ENCODE measurements at regions not wholly inside any gene's neighbourhood (a gene's known extent, or its start where the extent isn't known, plus 50 kb on each side); places are given as distances from the start of the nearest gene placed in this dataset.

DNA sequence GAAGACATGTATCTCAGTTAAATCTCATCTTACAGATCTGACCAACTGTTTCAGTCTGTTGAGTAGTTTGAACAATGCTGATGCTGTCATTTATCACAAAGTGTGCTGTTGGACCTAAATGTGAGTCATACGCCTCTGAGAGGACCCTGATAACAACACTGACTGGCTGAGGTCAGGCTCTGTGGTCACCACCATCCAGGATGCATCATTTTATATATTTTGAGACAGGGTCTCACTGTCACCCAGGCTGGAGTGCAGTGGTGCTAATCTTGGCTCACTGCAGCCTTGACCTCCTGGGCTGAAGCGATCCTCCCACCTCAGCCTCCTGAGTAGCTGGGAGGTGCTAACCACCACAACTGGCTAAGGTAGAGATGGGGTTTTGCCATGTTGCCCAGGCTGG is 181.0 kb upstream of the RGS6 start:
- Histone ChIP-seq H3K4me1 (ENCODE audit: insufficient read depth, low read length, poor library complexity, severe bottlenecking) (peaks cover 11% of the 10 kb centered on the region), H3K9me3 (ENCODE audit: insufficient read depth, low read depth, low read length) (no peaks in the 10 kb centered on the region), H3K4me3 (ENCODE audit: low read length, poor library complexity, severe bottlenecking) (no peak overlapping the region), H3K9ac (ENCODE audit: low read depth, low read length, poor library complexity, severe bottlenecking) (no peak overlapping the region), H3K79me2 (ENCODE audit: insufficient read depth, low read length) (no peaks in the 10 kb centered on the region), H4K20me1 (ENCODE audit: insufficient read depth, low read length, poor library complexity, severe bottlenecking) (no peaks in the 10 kb centered on the region), H3K9me2 (replicated peaks; ENCODE audit: low read depth, low read length) (no peaks in the 10 kb centered on the region), H2AFZ (ENCODE audit: low read length) (no peak overlapping the region), H3K4me2 (ENCODE audit: low read depth, low read length, poor library complexity, severe bottlenecking) (no peak overlapping the region), H3K27me3 (ENCODE audit: insufficient read depth, low read length, poor library complexity, severe bottlenecking) (no peaks in the 10 kb centered on the region), H3F3A (ENCODE audit: low read depth) (no peaks in the 10 kb centered on the region), H3K36me3 (ENCODE audit: insufficient read depth, low read length) (no peaks in the 10 kb centered on the region)
- no peak for TF ChIP-seq EZH2phosphoT487 (IDR thresholded peaks at IDR 0.05; ENCODE audit: borderline replicate concordance)
- TF ChIP-seq, protein P1, sequence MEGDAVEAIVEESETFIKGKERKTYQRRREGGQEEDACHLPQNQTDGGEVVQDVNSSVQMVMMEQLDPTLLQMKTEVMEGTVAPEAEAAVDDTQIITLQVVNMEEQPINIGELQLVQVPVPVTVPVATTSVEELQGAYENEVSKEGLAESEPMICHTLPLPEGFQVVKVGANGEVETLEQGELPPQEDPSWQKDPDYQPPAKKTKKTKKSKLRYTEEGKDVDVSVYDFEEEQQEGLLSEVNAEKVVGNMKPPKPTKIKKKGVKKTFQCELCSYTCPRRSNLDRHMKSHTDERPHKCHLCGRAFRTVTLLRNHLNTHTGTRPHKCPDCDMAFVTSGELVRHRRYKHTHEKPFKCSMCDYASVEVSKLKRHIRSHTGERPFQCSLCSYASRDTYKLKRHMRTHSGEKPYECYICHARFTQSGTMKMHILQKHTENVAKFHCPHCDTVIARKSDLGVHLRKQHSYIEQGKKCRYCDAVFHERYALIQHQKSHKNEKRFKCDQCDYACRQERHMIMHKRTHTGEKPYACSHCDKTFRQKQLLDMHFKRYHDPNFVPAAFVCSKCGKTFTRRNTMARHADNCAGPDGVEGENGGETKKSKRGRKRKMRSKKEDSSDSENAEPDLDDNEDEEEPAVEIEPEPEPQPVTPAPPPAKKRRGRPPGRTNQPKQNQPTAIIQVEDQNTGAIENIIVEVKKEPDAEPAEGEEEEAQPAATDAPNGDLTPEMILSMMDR (conservative IDR thresholded peaks at IDR 0.05; ENCODE audit: low read length), result no peak

DNA sequence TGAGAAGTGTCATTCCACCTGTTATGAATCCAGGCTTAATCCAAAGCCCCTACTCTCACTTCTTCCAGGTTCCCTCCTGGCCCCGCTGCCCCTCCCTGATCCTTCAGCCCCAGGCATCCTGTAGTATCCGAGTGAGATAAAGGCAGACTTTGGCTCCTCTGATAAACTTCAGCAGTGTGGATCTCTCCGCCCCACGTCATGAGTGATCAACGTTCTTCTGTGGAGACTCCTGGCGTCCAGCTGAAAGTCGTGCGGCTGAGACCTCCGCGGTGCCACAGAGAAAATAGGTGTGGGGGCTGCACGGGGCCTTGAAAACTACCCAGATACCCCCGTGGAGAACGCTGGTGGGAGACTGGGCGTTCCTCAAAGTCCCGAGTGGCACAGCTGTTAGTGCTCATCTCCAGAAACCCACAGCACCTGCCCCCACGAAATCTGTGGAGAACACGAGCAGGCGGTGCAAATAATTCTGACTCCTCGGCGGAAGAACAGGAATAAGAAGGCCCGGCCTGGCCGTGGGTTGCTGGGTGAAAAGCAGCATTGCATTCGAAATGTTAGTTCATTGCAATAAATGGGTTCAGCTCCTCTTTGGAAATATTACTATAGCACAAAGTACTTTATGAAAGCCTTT is 180.0 kb upstream of the RGS6 start:
- H3K9me2 ChIP-seq (replicated peaks; ENCODE audit: low read depth, low read length), result no peaks in the 10 kb centered on the region
- no peaks in the 10 kb centered on the region for H3K9me3 ChIP-seq (ENCODE audit: insufficient read depth, low read depth, low read length)
- H3K4me2 ChIP-seq (ENCODE audit: low read depth, low read length, poor library complexity, severe bottlenecking), result no peak overlapping the region
- H4K20me1 ChIP-seq (ENCODE audit: insufficient read depth, low read length, poor library complexity, severe bottlenecking), result no peaks in the 10 kb centered on the region
- H3F3A ChIP-seq (ENCODE audit: low read depth), result no peaks in the 10 kb centered on the region
- no peak overlapping the region for H3K9ac ChIP-seq (ENCODE audit: low read depth, low read length, poor library complexity, severe bottlenecking)
- no peaks in the 10 kb centered on the region for H3K36me3 ChIP-seq (ENCODE audit: insufficient read depth, low read length)
- H3K4me3 ChIP-seq (ENCODE audit: low read length, poor library complexity, severe bottlenecking), result no peak overlapping the region
- TF ChIP-seq, protein P1 (conservative IDR thresholded peaks at IDR 0.05; ENCODE audit: low read length), result no peak
- TF ChIP-seq EZH2phosphoT487 (IDR thresholded peaks at IDR 0.05; ENCODE audit: borderline replicate concordance), result no peak
- no peaks in the 10 kb centered on the region for H3K79me2 ChIP-seq (ENCODE audit: insufficient read depth, low read length)
- H2AFZ ChIP-seq (ENCODE audit: low read length), result no peak overlapping the region
- peaks cover 11% of the 10 kb centered on the region for H3K4me1 ChIP-seq (ENCODE audit: insufficient read depth, low read length, poor library complexity, severe bottlenecking)
- no peaks in the 10 kb centered on the region for H3K27me3 ChIP-seq (ENCODE audit: insufficient read depth, low read length, poor library complexity, severe bottlenecking)

DNA sequence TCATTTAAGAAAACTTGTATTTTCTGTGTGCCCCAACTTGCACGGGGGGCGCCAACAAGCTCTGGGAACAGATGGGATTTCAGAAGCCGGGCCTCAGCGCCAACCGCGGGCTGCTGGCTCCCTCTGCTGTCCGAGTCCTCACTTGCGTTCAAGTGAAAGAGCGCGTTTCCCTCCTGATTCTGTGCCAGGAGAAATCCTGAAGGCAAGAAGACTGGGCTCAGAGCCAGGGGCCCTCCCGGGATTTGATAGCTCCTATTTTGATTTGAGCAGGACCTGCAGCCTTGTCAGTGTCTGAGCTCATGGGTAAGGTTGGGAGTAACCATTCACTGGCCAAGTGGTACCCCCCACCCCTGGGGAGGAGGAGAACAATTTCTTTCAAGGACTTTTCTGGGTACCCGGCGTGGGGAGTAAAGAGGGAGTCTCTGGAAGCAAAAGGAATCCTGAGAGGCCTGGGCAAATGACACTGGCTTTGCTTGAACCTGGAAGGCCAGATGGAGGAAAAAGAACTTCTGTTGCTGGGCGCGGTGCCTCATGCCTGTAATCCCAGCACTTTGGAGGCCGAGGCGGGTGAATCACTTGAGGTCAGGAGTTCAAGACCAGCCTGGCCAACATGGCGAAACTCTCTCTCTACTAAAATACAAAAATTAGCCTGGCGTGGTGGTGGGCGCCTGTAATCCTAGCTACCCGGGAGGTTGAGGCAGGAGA is 179.0 kb upstream of the RGS6 start:
- H4K20me1 ChIP-seq (ENCODE audit: insufficient read depth, low read length, poor library complexity, severe bottlenecking), result no peaks in the 10 kb centered on the region
- H3K9me3 ChIP-seq (ENCODE audit: insufficient read depth, low read depth, low read length), result no peaks in the 10 kb centered on the region
- H3K4me3 ChIP-seq (ENCODE audit: low read length, poor library complexity, severe bottlenecking), result no peak overlapping the region
- peaks cover 11% of the 10 kb centered on the region for H3K4me1 ChIP-seq (ENCODE audit: insufficient read depth, low read length, poor library complexity, severe bottlenecking)
- no peaks in the 10 kb centered on the region for H3K27me3 ChIP-seq (ENCODE audit: insufficient read depth, low read length, poor library complexity, severe bottlenecking)
- TF ChIP-seq, protein P1 (conservative IDR thresholded peaks at IDR 0.05; ENCODE audit: low read length), result peak; percentile 99
- TF ChIP-seq EZH2phosphoT487 (IDR thresholded peaks at IDR 0.05; ENCODE audit: borderline replicate concordance), result no peak
- H3K79me2 ChIP-seq (ENCODE audit: insufficient read depth, low read length), result no peaks in the 10 kb centered on the region
- no peak overlapping the region for H3K4me2 ChIP-seq (ENCODE audit: low read depth, low read length, poor library complexity, severe bottlenecking)
- H3K36me3 ChIP-seq (ENCODE audit: insufficient read depth, low read length), result no peaks in the 10 kb centered on the region
- H3K9ac ChIP-seq (ENCODE audit: low read depth, low read length, poor library complexity, severe bottlenecking), result no peak overlapping the region
- no peaks in the 10 kb centered on the region for H3K9me2 ChIP-seq (replicated peaks; ENCODE audit: low read depth, low read length)
- H2AFZ ChIP-seq (ENCODE audit: low read length), result no peak overlapping the region; the same call in 1 of the 2 replicates
- H3F3A ChIP-seq (ENCODE audit: low read depth), result no peaks in the 10 kb centered on the region

All from Loucy (cell line).